GM19463 (cell line): ENCODE measurements at regions not wholly inside any gene's neighbourhood (a gene's known extent, or its start where the extent isn't known, plus 50 kb on each side); places are given as distances from the start of the nearest gene placed in this dataset.

Source experiments
- ATAC-seq: cut with Tn5 transposase; IDR thresholded peaks from one replicate; pipeline ENCODE4 v1.9.1; 2021; ENCODE audit warnings: mild to moderate bottlenecking, moderate library complexity; ENCODE audit not compliant: unreplicated experiment

GRCh38 chr12:87841935-87842334, 187.3 kb downstream of the C12orf50 start:
- ATAC-seq, result no peak

- ATAC-seq, result no peak
Observed at GRCh38 chr12:87836190-87836589, 193.0 kb downstream of the C12orf50 start.

- no peak for ATAC-seq
Observed at GRCh38 chr12:87828382-87828973, 200.7 kb downstream of the C12orf50 start.

GRCh38 chr12:87827638-87828264, 201.4 kb downstream of the C12orf50 start:
- ATAC-seq, result no peak

GRCh38 chr12:87822923-87823322, 206.3 kb downstream of the C12orf50 start:
- ATAC-seq, result no peak

GRCh38 chr12:87820524-87821202, 208.5 kb downstream of the C12orf50 start:
- no peak for ATAC-seq

- ATAC-seq, result no peak
Observed at GRCh38 chr12:87818441-87818840, 210.8 kb downstream of the C12orf50 start.

- no peak for ATAC-seq
Observed at GRCh38 chr12:87815771-87816585, 213.2 kb downstream of the C12orf50 start.

- ATAC-seq, result no peak
Observed at GRCh38 chr12:87814625-87815024, 214.6 kb downstream of the C12orf50 start.

- ATAC-seq, result no peak
Observed at GRCh38 chr12:87813476-87814234, 215.5 kb downstream of the C12orf50 start.

- no peak for ATAC-seq
Observed at GRCh38 chr12:87812681-87813080, 216.5 kb downstream of the C12orf50 start.

- no peak for ATAC-seq
Observed at GRCh38 chr12:87812030-87812429, 217.2 kb downstream of the C12orf50 start.

- no peak for ATAC-seq
Observed at GRCh38 chr12:87809916-87810315, 219.3 kb downstream of the C12orf50 start.

- no peak for ATAC-seq
Observed at GRCh38 chr12:87807086-87807485, 222.1 kb downstream of the C12orf50 start.

- ATAC-seq, result no peak
Observed at GRCh38 chr12:87806310-87806709, 222.9 kb downstream of the C12orf50 start.

- ATAC-seq, result no peak
Observed at GRCh38 chr12:87804386-87804785, 224.8 kb downstream of the C12orf50 start.

GRCh38 chr12:87802721-87803011, 226.5 kb downstream of the C12orf50 start:
- no peak for ATAC-seq

- ATAC-seq, result peak; percentile 55
Observed at GRCh38 chr12:87801860-87802720, 227.1 kb downstream of the C12orf50 start.

GRCh38 chr12:87796961-87797516, 232.2 kb downstream of the C12orf50 start:
- ATAC-seq, result no peak

GRCh38 chr12:87795555-87795954, 233.6 kb downstream of the C12orf50 start:
- no peak for ATAC-seq
